KOPT-K1 (cell line): ENCODE measurements at regions not wholly inside any gene's neighbourhood (a gene's known extent, or its start where the extent isn't known, plus 50 kb on each side); places are given as distances from the start of the nearest gene placed in this dataset.

Experiments
- H3K27ac ChIP-seq: fragments of 200-600 bp; sonication (generic); 2 replicates; pipeline ENCODE4 v1.5.1; 2016; ENCODE audit warnings: antibody characterized with exemption, mild to moderate bottlenecking, low read depth, low read length; ENCODE audit not compliant: poor library complexity, severe bottlenecking
- H3K36me3 ChIP-seq: fragments of 200-600 bp; sonication (generic); 2 replicates; pipeline ENCODE4 v1.5.1; 2017; ENCODE audit warnings: antibody characterized with exemption, mild to moderate bottlenecking, low read length, moderate library complexity; ENCODE audit not compliant: insufficient read depth
- H3K9me3 ChIP-seq: fragments of 200-600 bp; sonication (generic); 2 replicates; pipeline ENCODE4 v1.5.1; 2017; ENCODE audit warnings: antibody characterized with exemption, low read length, mild to moderate bottlenecking; ENCODE audit not compliant: insufficient read depth, poor library complexity, severe bottlenecking

DNA sequence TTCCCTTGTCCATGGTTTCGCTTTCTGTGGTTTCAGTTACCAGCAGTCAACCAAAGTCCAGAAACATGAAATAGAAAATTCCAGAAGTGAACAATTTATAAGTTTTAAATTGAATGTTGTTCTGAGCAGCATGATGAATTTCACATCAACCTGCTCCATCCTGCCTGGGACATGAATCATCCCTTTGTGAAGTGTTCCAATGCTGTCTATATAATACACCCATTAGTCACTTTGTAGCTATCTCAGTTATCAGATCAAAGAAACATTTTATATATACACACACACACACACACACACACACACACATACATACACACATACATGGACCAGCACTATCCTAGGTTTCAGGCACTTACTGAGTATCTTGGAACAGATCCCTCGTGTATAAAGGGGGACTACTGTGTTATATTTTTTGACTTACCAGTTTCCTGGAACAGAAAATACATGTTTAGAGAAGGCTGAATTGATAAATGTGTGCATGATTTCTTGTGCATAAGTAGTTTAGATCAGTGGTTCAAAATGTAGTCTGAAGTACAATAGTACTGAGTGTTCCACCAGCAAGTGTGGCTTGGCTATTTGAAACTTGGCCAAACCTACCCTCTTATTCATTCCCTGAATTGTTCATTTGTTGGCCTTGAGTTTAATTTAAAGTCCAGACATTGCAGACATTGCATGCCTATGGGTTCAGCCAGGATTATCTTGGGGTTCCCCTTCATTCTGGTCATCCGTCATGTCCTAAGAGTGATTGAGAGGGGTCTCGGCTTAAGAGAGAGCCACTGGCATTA is 510.0 kb downstream of the GADD45G start:
- no peaks in the 10 kb centered on the region for H3K9me3 ChIP-seq
- H3K27ac ChIP-seq: no peak overlapping the region
- H3K36me3 ChIP-seq: no peaks in the 10 kb centered on the region

DNA sequence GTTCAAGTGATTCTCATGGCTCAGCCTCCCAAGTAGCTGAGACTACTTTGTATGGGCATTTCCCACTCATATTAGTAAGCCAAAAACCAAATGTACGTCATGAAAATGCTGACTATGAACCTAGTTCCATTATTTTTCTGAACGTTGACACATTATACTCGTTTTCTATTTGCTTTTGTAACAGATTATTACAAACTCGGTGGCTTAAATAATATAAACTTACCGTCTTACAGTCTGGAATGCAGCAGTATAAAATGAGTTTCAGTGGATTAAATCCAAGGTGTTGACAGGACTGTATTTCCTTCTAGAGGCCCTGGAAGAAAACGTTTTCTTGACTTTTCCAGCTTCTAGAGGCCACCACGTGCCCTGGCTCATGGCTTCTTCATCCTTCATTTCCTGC is 517.0 kb downstream of the GADD45G start:
- Histone ChIP-seq H3K27ac (no peak overlapping the region), H3K36me3 (no peaks in the 10 kb centered on the region), H3K9me3 (no peaks in the 10 kb centered on the region)

DNA sequence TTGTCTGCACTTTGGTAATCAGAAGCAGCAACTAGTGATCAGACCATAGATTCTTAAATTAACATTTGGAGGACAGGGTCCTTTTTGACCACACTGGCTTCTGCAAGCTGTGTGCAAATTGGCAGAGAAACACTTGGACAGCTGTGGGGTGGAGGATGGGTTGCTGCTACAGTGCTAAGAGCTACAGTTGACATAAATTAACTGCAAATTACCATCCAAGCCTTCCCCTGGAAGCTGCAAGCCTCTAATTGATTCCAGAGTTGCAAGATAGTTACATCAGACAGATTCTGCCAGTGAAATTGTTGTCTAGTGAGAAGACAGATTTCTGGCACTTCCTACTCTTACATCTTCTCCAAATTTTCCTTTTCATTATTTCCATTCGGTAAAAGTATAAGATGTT is 517.7 kb downstream of the DIRAS2 start:
- H3K9me3 ChIP-seq: no peaks in the 10 kb centered on the region
- H3K27ac ChIP-seq: no peak overlapping the region
- no peaks in the 10 kb centered on the region for H3K36me3 ChIP-seq

DNA sequence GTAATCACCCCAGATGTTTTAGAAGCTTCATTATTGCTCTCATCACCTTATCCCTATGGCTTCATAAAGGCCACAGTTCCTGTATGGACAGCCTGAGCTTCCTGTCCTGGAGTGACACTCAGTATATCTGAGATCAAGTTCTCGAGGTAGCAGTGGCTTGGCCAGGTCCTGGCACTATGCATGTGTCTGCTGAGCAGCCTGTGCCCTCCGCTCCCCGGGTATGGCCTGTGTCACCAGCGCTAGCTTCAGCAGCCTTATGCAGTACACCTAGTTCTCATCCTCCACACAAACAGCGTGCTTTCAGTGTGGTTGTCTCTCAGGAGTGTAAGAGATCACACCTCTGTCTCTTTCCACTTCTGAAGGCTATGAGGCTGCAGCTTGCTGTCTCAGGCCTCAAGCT is 514.7 kb downstream of the DIRAS2 start:
- no peaks in the 10 kb centered on the region for H3K36me3 ChIP-seq
- no peaks in the 10 kb centered on the region for H3K9me3 ChIP-seq
- no peak overlapping the region for H3K27ac ChIP-seq

GRCh38 chr9:90128587-90129190 is 513.9 kb downstream of the DIRAS2 start:
- Histone ChIP-seq H3K9me3 (no peaks in the 10 kb centered on the region), H3K36me3 (no peaks in the 10 kb centered on the region), H3K27ac (no peak overlapping the region)

DNA sequence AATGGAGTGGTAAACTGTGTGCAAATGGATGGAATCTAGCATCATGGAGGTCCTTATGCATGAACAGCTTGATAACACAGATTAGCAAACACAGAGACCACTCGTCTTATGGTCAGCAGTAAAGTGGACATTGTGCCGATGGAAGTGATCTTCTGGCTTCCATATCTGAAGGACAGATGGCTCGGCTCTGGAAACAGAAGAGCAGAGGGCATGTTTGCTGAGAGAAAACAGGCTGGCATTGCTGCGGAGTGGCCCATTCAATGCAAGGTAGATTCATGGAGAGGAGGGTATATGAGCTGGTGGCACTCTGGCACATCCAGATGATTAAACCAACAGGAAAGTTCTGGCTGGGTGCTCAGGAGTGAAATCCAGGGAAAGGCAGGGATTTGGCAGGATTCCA is 513.2 kb downstream of the DIRAS2 start:
- Histone ChIP-seq H3K27ac (no peak overlapping the region), H3K36me3 (no peaks in the 10 kb centered on the region), H3K9me3 (no peaks in the 10 kb centered on the region)

DNA sequence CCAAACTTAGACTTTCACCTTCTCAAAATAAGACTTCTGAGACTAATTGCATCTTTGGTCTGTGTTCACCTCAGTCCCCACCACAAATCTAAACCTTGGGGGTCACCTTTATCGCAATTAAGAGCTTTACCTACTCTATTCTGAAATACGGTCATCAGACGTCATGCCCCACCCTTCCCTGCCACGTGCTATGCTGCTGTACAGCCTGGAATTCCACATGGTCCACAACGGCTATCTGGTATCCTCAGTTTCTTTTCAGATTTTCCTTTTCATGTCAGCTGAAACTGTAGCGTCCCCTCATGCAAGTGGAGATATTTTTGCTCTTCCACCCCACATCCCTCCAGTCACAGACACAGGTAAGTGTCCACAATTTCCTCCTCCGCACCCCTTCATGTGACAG is 511.1 kb downstream of the DIRAS2 start:
- Histone ChIP-seq H3K9me3 (no peaks in the 10 kb centered on the region), H3K27ac (no peak overlapping the region), H3K36me3 (no peaks in the 10 kb centered on the region)

GRCh38 chr9:90132866-90133265 is 509.8 kb downstream of the DIRAS2 start:
- no peaks in the 10 kb centered on the region for H3K36me3 ChIP-seq
- H3K27ac ChIP-seq: no peak overlapping the region
- no peaks in the 10 kb centered on the region for H3K9me3 ChIP-seq

DNA sequence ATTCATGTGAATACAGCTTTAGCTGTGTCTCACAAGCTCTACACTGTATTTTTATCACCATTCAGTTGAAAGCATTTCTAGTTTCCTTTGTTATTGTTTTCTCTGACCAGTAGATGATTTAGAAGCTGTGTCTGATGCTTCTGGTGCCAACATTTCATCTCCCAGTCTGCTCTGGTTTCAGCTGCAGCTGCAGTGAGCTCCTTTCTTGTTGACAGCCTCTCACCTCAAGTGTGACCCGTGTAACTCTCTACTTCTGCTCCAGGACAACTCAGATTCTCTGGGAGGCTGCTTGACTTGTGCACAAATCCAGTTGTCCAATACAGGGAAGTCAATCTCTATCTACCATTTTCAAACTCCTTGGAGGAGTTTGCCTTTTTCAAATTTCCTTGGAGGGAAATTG is 504.8 kb downstream of the DIRAS2 start:
- no peaks in the 10 kb centered on the region for H3K9me3 ChIP-seq
- no peaks in the 10 kb centered on the region for H3K36me3 ChIP-seq
- no peak overlapping the region for H3K27ac ChIP-seq

DNA sequence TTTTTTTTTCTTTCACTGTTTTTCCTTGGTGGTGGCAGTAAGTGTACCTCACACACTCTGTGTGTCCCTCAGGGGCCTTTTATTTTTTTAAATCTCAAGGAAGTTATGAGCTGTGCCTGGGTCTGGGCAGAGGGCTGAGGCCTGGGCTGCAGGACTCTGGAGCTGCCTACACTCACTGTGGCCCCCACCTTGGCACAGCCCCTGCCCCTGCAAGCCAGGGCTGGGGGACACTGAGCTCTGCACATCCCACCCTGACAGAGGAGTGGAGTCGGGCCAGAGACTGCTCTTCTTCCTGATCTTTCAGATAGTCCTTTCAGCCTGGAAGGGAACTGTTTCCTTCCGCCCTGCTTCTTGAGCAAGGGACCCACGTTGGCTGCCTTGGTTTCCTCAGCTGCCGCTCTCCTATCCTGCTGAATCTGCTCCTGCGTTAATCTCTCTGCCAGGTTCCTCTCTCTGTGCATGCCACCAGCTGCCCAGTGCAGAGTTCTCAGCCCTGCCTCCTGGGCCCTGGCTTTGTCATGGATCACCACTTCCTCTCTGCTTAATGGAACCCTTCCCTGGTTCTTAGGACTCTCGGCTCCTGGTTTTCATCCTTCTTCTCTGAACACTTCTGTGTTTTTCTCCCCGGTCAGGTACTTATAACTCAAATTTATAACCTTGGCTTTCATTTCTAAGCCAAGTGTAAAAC is 502.3 kb downstream of the DIRAS2 start:
- H3K27ac ChIP-seq: no peak overlapping the region
- H3K36me3 ChIP-seq: no peaks in the 10 kb centered on the region
- H3K9me3 ChIP-seq: no peaks in the 10 kb centered on the region

DNA sequence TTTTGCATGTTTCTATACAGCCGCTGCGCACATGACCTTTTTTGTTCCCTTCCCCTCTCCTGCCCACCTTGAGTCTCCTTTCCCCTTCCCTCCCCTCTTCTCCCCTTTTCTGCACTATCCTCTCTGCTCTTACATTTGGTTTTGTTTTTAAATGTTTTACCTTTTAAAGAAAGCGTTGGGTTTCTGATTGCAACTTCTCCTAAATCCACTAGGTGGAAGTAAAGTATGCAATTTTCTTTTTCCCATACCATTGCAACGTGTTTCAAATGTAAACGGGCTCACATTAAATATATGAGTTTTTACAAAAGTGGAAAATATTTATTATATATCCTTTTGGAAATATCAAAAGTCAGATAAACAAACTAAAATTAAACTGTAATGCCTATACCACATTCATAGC is 500.9 kb downstream of the DIRAS2 start:
- Histone ChIP-seq H3K9me3 (no peaks in the 10 kb centered on the region), H3K36me3 (no peaks in the 10 kb centered on the region), H3K27ac (no peak overlapping the region)

DNA sequence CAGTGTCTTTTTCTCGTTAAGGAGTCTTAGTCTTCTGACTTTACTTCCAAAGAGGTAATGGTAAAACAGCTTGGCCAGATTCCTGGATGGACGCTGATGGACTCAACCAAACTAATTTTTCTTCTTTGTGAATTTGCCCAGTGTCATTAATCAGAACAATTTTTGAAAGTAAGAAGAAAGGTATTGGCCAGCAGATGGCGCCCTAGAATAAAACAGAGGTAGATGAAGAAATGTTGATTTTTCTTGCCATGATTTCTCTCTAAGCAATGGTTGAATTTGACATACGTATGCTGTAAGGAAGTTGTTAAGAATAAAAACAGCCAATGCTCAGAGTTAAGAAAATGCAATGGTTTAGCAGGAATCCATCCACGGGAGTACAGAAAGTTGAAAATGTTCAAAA is 500.0 kb downstream of the DIRAS2 start:
- H3K9me3 ChIP-seq: no peaks in the 10 kb centered on the region
- no peak overlapping the region for H3K27ac ChIP-seq
- H3K36me3 ChIP-seq: no peaks in the 10 kb centered on the region

DNA sequence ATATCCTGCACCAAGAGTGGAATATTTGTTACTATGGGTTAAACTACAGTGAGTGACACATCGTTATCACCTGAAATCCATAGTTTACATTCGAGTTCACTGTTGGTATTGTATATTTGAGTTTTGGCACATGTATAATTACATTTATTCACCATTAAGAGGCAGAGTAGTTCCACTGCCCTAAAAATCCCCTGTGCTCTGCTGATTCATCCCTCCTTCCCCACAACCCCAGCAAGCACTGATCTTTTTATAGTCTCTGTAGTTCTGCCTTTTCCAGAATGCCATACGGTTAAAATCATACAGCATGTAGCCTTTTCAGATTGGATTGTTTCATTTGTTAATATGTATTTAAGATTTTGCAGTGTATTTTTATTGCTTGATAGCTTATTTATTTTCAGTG is 495.2 kb downstream of the DIRAS2 start:
- Histone ChIP-seq H3K36me3 (no peaks in the 10 kb centered on the region), H3K27ac (no peak overlapping the region), H3K9me3 (no peaks in the 10 kb centered on the region)

- Histone ChIP-seq H3K36me3 (no peaks in the 10 kb centered on the region), H3K27ac (no peak overlapping the region), H3K9me3 (no peaks in the 10 kb centered on the region)
Measured at GRCh38 chr9:90156318-90156717, 486.3 kb downstream of the DIRAS2 start.

DNA sequence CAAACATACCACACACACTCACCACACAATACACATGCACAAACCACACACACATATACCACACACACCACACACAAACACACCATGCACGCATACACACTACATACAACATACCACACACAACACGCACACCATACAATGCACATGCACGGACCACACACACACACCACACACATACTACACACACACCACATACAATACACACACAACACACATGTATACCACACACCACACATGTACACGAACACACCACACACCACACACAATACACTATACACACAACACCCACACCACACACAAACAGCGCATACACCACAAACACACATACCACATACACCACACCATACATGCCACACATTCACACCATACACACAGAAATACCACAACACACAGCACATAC is 480.3 kb downstream of the DIRAS2 start:
- Histone ChIP-seq H3K27ac (no peak overlapping the region), H3K9me3 (no peaks in the 10 kb centered on the region), H3K36me3 (no peaks in the 10 kb centered on the region)

GRCh38 chr9:90162819-90163218 is 479.8 kb downstream of the DIRAS2 start:
- no peaks in the 10 kb centered on the region for H3K9me3 ChIP-seq
- H3K36me3 ChIP-seq: no peaks in the 10 kb centered on the region
- H3K27ac ChIP-seq: no peak overlapping the region
